Endodermal cell (in vitro differentiated cells): ENCODE measurements at regions not wholly inside any gene's neighbourhood (a gene's known extent, or its start where the extent isn't known, plus 50 kb on each side); places are given as distances from the start of the nearest gene placed in this dataset.

Experiments used
- DNase-seq: peaks from one replicate; pipeline ENCODE4 v3.0.0-alpha.2; 2017
- H3K27ac ChIP-seq: 2 replicates; pipeline ENCODE4 v1.5.1; 2013; ENCODE audit warnings: mild to moderate bottlenecking, low read depth, low read length, moderate library complexity
- H3K27me3 ChIP-seq: 2 replicates; pipeline ENCODE4 v1.6.1; 2013; ENCODE audit warnings: mild to moderate bottlenecking, low read length, moderate library complexity; ENCODE audit not compliant: insufficient read depth, control insufficient read depth, poor library complexity, severe bottlenecking
- H3K36me3 ChIP-seq: 2 replicates; pipeline ENCODE4 v1.7.0; 2013; ENCODE audit warnings: mild to moderate bottlenecking, low read length, moderate library complexity; ENCODE audit not compliant: control insufficient read depth, insufficient read depth
- H3K4me1 ChIP-seq: one replicate; pipeline ENCODE4 v1.7.0; 2013; ENCODE audit warnings: low read length; ENCODE audit not compliant: control insufficient read depth, insufficient read depth
- H3K4me3 ChIP-seq: 2 replicates; pipeline ENCODE4 v1.5.1; 2013; ENCODE audit warnings: mild to moderate bottlenecking, low read length, moderate library complexity
- H3K9ac ChIP-seq: 2 replicates; pipeline ENCODE4 v1.6.1; 2013; ENCODE audit warnings: mild to moderate bottlenecking, low read length, moderate library complexity; ENCODE audit not compliant: poor library complexity, severe bottlenecking; ENCODE audit errors: extremely low read depth
- H3K9me3 ChIP-seq: 2 replicates; pipeline ENCODE4 v1.6.1; 2013; ENCODE audit warnings: mild to moderate bottlenecking, low read length, moderate library complexity; ENCODE audit not compliant: control insufficient read depth
- H3K27ac Mint-ChIP-seq: 2 replicates; pipeline ENCODE4 v1.8.0; 2020; ENCODE audit warnings: mixed read lengths
- H3K27me3 Mint-ChIP-seq: 2 replicates; pipeline ENCODE4 v1.8.0; 2021; ENCODE audit warnings: mild to moderate bottlenecking, mixed read lengths; ENCODE audit not compliant: insufficient read depth
- H3K36me3 Mint-ChIP-seq: 2 replicates; pipeline ENCODE4 v1.8.0; 2020; ENCODE audit warnings: low read depth, mixed read lengths
- H3K4me1 Mint-ChIP-seq: 2 replicates; pipeline ENCODE4 v1.8.0; 2020; ENCODE audit warnings: mixed read lengths
- H3K4me3 Mint-ChIP-seq: 2 replicates; pipeline ENCODE4 v1.8.0; 2020; ENCODE audit warnings: mild to moderate bottlenecking, moderate library complexity, mixed read lengths
- H3K9me3 Mint-ChIP-seq: 2 replicates; pipeline ENCODE4 v1.8.0; 2020; ENCODE audit warnings: mild to moderate bottlenecking, mixed read lengths
- CTCF ChIP-seq: fragments of 200-600 bp; sonication (generic); conservative IDR thresholded peaks from 2 replicates; pipeline ENCODE4 v1.5.0; 2021; ENCODE audit warnings: antibody characterized with exemption, mild to moderate bottlenecking
- WGBS, 2 experiments: methylation state at CpG; one replicate each; pipeline versions ENCODE4 v1.1.5 to v1.1.7; 2013; ENCODE audit warnings: missing lambda C conversion rate in 2 of 2, mixed read lengths in 1 of 2; ENCODE audit not compliant: insufficient coverage in 1 of 2, insufficient read length in 1 of 2; 5-methylcytosine and 5-hydroxymethylcytosine counted together

GRCh38 chr11:45530776-45531175, 134.6 kb downstream of the CHST1 start:
- Histone ChIP-seq H3K36me3 (no peaks in the 10 kb centered on the region), H3K4me3 (no peak overlapping the region), H3K27me3 (no peaks in the 10 kb centered on the region), H3K9ac (no peak overlapping the region), H3K4me1 (peaks cover 7% of the 10 kb centered on the region), H3K27ac (no peak overlapping the region), H3K9me3 (no peaks in the 10 kb centered on the region)
- Mint-ChIP-seq H3K27ac (no peak overlapping the region), H3K9me3 (no peaks in the 10 kb centered on the region), H3K36me3 (no peaks in the 10 kb centered on the region), H3K4me3 (no peak overlapping the region), H3K27me3 (peaks cover 9% of the 10 kb centered on the region), H3K4me1 (no peaks in the 10 kb centered on the region)
- no peak for DNase-seq
- WGBS, 2 experiments, result 73 to 93% methylated on average over 2 to 5 of the region's 6 CpGs
- TF ChIP-seq CTCF, result no peak

GRCh38 chr11:45530111-45530510, 135.3 kb downstream of the CHST1 start:
- H3K36me3 Mint-ChIP-seq, result no peaks in the 10 kb centered on the region
- 85 to 93% methylated on average over 1 to 2 of the region's 2 CpGs for WGBS, 2 experiments
- H3K27ac Mint-ChIP-seq, result no peak overlapping the region
- Histone ChIP-seq H3K4me3 (no peak overlapping the region), H3K9me3 (no peaks in the 10 kb centered on the region), H3K9ac (no peak overlapping the region), H3K4me1 (peaks cover 7% of the 10 kb centered on the region), H3K27ac (no peak overlapping the region), H3K36me3 (no peaks in the 10 kb centered on the region), H3K27me3 (no peaks in the 10 kb centered on the region)
- peaks cover 9% of the 10 kb centered on the region for H3K27me3 Mint-ChIP-seq
- H3K9me3 Mint-ChIP-seq, result no peaks in the 10 kb centered on the region
- DNase-seq, result no peak
- no peak for TF ChIP-seq CTCF
- no peak overlapping the region for H3K4me3 Mint-ChIP-seq
- H3K4me1 Mint-ChIP-seq, result no peaks in the 10 kb centered on the region

GRCh38 chr11:45528435-45528834, 137.0 kb downstream of the CHST1 start:
- Histone ChIP-seq H3K9ac (no peak overlapping the region), H3K4me3 (no peak overlapping the region), H3K27me3 (no peaks in the 10 kb centered on the region), H3K9me3 (no peaks in the 10 kb centered on the region), H3K36me3 (no peaks in the 10 kb centered on the region), H3K4me1 (peaks cover 7% of the 10 kb centered on the region), H3K27ac (no peak overlapping the region)
- Mint-ChIP-seq H3K27ac (no peak overlapping the region), H3K36me3 (no peaks in the 10 kb centered on the region), H3K27me3 (peaks cover 9% of the 10 kb centered on the region), H3K9me3 (no peaks in the 10 kb centered on the region), H3K4me1 (no peaks in the 10 kb centered on the region), H3K4me3 (no peak overlapping the region)
- TF ChIP-seq CTCF, result no peak
- 88% methylated on average over 2 of the region's 2 CpGs; no CpG with 5 or more reads in 1 of the 2 experiments for WGBS, 2 experiments
- DNase-seq, result no peak
